Esophagus muscularis mucosa (tissue), 4 donors: ENCODE measurements at regions not wholly inside any gene's neighbourhood (a gene's known extent, or its start where the extent isn't known, plus 50 kb on each side); places are given as distances from the start of the nearest gene placed in this dataset.

Experiments
- DNase-seq: peaks from one replicate; pipeline ENCODE4 v3.0.0-alpha.2; 2017; ENCODE audit errors: extremely low spot score
- H3K27ac ChIP-seq, 4 donors: fragments of 200-600 bp; sonication (generic); replicated peaks in 1 of 4; 1 replicate in 3 of 4; 2 replicates in 1 of 4; pipeline ENCODE4 v1.5.1; 2016 to 2019; ENCODE audit warnings: mild to moderate bottlenecking in 1 of 4
- H3K27me3 ChIP-seq, 4 donors: fragments of 200-600 bp; sonication (generic); one replicate each; pipeline versions ENCODE4 v1.5.1 to v1.6.0; 2016 to 2019
- H3K36me3 ChIP-seq, 4 donors: fragments of 200-600 bp; sonication (generic); one replicate each; pipeline ENCODE4 v1.5.1; 2016 to 2019
- H3K4me1 ChIP-seq, 4 donors: fragments of 200-600 bp; sonication (generic); one replicate each; pipeline ENCODE4 v1.5.1; 2016 to 2019
- H3K4me3 ChIP-seq, 4 donors: fragments of 200-600 bp; sonication (generic); 1 replicate in 2 of 4; 2 replicates in 2 of 4; pipeline ENCODE4 v1.5.1; 2016 to 2019; ENCODE audit warnings: mild to moderate bottlenecking in 4 of 4, moderate library complexity in 1 of 4
- H3K9me3 ChIP-seq, 4 donors: fragments of 200-600 bp; sonication (generic); 1 replicate in 3 of 4; 2 replicates in 1 of 4; pipeline ENCODE4 v1.5.1; 2016 to 2019
- EP300 ChIP-seq: sonication (generic); formaldehyde crosslinking; IDR thresholded peaks from one replicate; pipeline ENCODE4 v1.6.1; 2017; ENCODE audit warnings: antibody characterized with exemption
- POLR2A ChIP-seq: fragments of 450-650 bp; IDR thresholded peaks from one replicate; pipeline ENCODE4 v1.6.1; 2017; ENCODE audit warnings: antibody characterized with exemption, moderate library complexity, mild to moderate bottlenecking, low read depth
- POLR2AphosphoS5 ChIP-seq, 2 donors: sonication (generic); formaldehyde crosslinking; IDR thresholded peaks; one replicate each; pipeline ENCODE4 v1.6.1; 2017; ENCODE audit warnings: antibody characterized with exemption in 2 of 2
- WGBS: methylation state at CpG from one replicate; pipeline ENCODE4 v1.1.5; 2018; 5-methylcytosine and 5-hydroxymethylcytosine counted together
- intact Hi-C: fragments of 100-400 bp; cut with DNase I; formaldehyde crosslinking; loops from one replicate; pipeline ENCODE4 v1.15.1; 2023
- TF ChIP-seq, protein P1 (sequence below), 3 experiments: fragments of 200-600 bp in 2 of 3; fragments of 450-650 bp in 1 of 3; sonication (generic) in 2 of 3; IDR thresholded peaks; one replicate each; pipeline ENCODE4 v1.5.1; 2017 to 2019; ENCODE audit warnings: antibody characterized with exemption in 3 of 3, mild to moderate bottlenecking in 2 of 3, moderate library complexity in 1 of 3

DNA sequence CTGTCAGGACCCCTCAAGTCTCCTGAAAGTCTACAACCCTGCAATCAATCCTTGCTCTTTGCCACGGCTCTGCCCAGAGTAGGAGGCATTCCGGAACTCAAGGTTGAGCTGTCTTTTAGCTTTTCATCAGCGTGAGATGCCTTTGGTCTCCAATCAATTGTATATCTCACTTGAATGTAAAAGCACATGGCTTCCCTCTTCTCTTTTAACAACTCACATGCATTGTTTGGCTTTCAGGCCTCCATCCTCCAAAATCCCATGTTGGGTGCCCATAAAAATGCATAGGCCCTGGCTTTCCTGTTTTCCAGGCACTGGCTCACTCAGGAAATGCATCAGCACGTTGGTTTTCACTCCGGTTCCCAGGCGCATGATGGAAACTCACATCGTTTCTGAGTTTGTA, 64.0 kb upstream of the FOXF1 start:
- no peak overlapping the region for H3K27ac ChIP-seq
- no peaks in the 10 kb centered on the region for H3K9me3 ChIP-seq
- TF ChIP-seq POLR2AphosphoS5 (IDR thresholded peaks at IDR 0.05) (no peak), POLR2A (no peak), EP300 (no peak)
- TF ChIP-seq, protein P1, sequence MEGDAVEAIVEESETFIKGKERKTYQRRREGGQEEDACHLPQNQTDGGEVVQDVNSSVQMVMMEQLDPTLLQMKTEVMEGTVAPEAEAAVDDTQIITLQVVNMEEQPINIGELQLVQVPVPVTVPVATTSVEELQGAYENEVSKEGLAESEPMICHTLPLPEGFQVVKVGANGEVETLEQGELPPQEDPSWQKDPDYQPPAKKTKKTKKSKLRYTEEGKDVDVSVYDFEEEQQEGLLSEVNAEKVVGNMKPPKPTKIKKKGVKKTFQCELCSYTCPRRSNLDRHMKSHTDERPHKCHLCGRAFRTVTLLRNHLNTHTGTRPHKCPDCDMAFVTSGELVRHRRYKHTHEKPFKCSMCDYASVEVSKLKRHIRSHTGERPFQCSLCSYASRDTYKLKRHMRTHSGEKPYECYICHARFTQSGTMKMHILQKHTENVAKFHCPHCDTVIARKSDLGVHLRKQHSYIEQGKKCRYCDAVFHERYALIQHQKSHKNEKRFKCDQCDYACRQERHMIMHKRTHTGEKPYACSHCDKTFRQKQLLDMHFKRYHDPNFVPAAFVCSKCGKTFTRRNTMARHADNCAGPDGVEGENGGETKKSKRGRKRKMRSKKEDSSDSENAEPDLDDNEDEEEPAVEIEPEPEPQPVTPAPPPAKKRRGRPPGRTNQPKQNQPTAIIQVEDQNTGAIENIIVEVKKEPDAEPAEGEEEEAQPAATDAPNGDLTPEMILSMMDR (IDR thresholded peaks at IDR 0.05), result no peak
- WGBS, result 90% methylated on average over 7 of the region's 7 CpGs
- DNase-seq, result no peak
- no peak overlapping the region for H3K4me3 ChIP-seq
- no peaks in the 10 kb centered on the region for H3K27me3 ChIP-seq
- H3K36me3 ChIP-seq, result no peaks in the 10 kb centered on the region
- H3K4me1 ChIP-seq, result peaks cover 0 to 27% (median 23%) of the 10 kb centered on the region in 4 donors
- intact Hi-C loops, result no loop called here

GRCh38 chr16:86447228-86447627, 63.1 kb upstream of the FOXF1 start:
- no peak for DNase-seq
- Histone ChIP-seq H3K4me3 (no peak overlapping the region), H3K27me3 (no peaks in the 10 kb centered on the region), H3K36me3 (no peaks in the 10 kb centered on the region), H3K4me1 (peaks cover 0 to 23% (median 20%) of the 10 kb centered on the region in 4 donors), H3K27ac (no peak overlapping the region), H3K9me3 (no peaks in the 10 kb centered on the region)
- TF ChIP-seq POLR2A (no peak), EP300 (no peak), POLR2AphosphoS5 (IDR thresholded peaks at IDR 0.05) (no peak)
- TF ChIP-seq, protein P1 (IDR thresholded peaks at IDR 0.05), result no peak
- intact Hi-C loops, result no loop called here
- 88% methylated on average over 3 of the region's 3 CpGs for WGBS

- no peak overlapping the region for H3K27ac ChIP-seq
- H3K4me1 ChIP-seq, result peaks cover 0 to 14% (median 9%) of the 10 kb centered on the region in 4 donors
- no peak overlapping the region for H3K4me3 ChIP-seq
- no peaks in the 10 kb centered on the region for H3K36me3 ChIP-seq
- TF ChIP-seq POLR2A (no peak), POLR2AphosphoS5 (IDR thresholded peaks at IDR 0.05) (no peak), EP300 (no peak)
- TF ChIP-seq, protein P1 (IDR thresholded peaks at IDR 0.05), result no peak
- intact Hi-C loops, result no loop called here
- DNase-seq, result no peak
- H3K27me3 ChIP-seq, result no peaks in the 10 kb centered on the region
- 69% methylated on average over 11 of the region's 11 CpGs for WGBS
- no peaks in the 10 kb centered on the region for H3K9me3 ChIP-seq
Observed at GRCh38 chr16:86448306-86448890, 61.9 kb upstream of the FOXF1 start.

DNA sequence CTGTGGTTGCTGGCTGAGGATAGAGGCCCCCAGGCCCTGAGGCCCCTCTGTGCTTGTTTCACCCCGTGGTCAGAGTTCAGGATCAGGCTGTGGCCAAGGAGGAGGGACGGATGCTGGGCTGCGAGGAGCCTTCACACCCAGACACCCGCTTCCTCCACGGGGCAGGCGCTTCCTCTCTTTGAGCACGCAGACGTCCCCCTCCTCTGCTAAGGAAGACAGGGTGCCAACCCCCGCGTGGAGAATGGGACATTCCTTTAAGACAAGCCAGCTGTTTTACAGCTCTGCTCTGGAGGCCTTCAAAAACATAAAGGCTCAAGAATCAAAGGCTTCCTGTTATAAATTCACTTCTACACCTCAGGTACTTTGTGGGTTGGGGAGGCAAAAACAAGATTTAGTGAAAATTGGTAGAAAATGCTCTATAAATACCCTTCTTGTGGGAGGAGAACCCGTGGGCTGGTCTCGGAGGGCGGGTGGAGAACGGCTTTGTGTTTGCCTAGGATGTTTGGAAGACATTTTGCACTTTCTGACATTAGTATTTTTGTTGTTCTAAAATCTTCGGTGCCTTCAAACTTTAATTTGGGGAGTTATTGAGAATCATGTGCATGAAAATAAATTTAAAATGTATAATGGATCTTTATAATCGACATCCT, 60.8 kb upstream of the FOXF1 start:
- no peaks in the 10 kb centered on the region for H3K36me3 ChIP-seq
- H3K27ac ChIP-seq, result no peak overlapping the region
- no peaks in the 10 kb centered on the region for H3K27me3 ChIP-seq
- TF ChIP-seq POLR2A (no peak), EP300 (no peak), POLR2AphosphoS5 (IDR thresholded peaks at IDR 0.05) (no peak)
- TF ChIP-seq, protein P1 (IDR thresholded peaks at IDR 0.05), result no peak
- DNase-seq, result no peak
- 63% methylated on average over 10 of the region's 16 CpGs for WGBS
- peaks cover 0 to 3% (median 0%) of the 10 kb centered on the region in 4 donors for H3K4me1 ChIP-seq
- intact Hi-C loops, result no loop called here
- no peak overlapping the region for H3K4me3 ChIP-seq
- H3K9me3 ChIP-seq, result no peaks in the 10 kb centered on the region
